HCT116 (cell line): ENCODE measurements at regions not wholly inside any gene's neighbourhood (a gene's known extent, or its start where the extent isn't known, plus 50 kb on each side); places are given as distances from the start of the nearest gene placed in this dataset.

Source experiments
- ATAC-seq: fragments of 200-7000 bp; cut with Tn5 transposase; 2 replicates; pipeline ENCODE4 v1.9.1; 2020; ENCODE audit warnings: mild to moderate bottlenecking, moderate library complexity
- BruUV-seq: library from RNA; stranded (reverse); fragments of 400-500 nt; replicated peaks from 2 replicates; lab custom pipeline; 2021; lab: Mats Ljungman, UMichigan
- CTCF ChIA-PET: fragments of 300-600 bp; sonication (Branson Sonifier 250); formaldehyde crosslinking; loops from one replicate; lab custom pipeline; 2021; ENCODE audit warnings: antibody characterized with exemption; lab: Charles Lee
- POLR2A ChIA-PET: fragments of 300-600, 350-600 bp; sonication (Branson Sonifier 250); formaldehyde crosslinking; loops from one replicate; lab custom pipeline; 2021; ENCODE audit warnings: antibody characterized with exemption; lab: Charles Lee
- RAD21 ChIA-PET, 2 experiments: fragments of 300-600 bp; sonication (Branson Sonifier 250); formaldehyde crosslinking; loops; one replicate each; lab custom pipeline; 2023; ENCODE audit warnings: low total read pairs in 2 of 2; ENCODE audit not compliant: uncharacterized antibody in 2 of 2, unreplicated experiment in 2 of 2, low non-redundant PET in 1 of 2; lab: Charles Lee
- DNase-seq: peaks from one replicate; pipeline ENCODE4 v3.0.0-alpha.2; 2010; ENCODE audit warnings: low read depth, low spot score
- H2AFZ ChIP-seq: fragments of 200-600 bp; shearing (Covaris generic), sonication (generic); 2 replicates; pipeline ENCODE4 v1.6.1; 2017; ENCODE audit warnings: low read depth, mixed run types, mixed read lengths, antibody characterized with exemption, low read length; ENCODE audit not compliant: poor library complexity, severe bottlenecking
- H3K27ac ChIP-seq: 2 replicates; pipeline ENCODE4 v1.5.1; 2012; ENCODE audit warnings: low read depth, low read length
- H3K27me3 ChIP-seq: fragments of 200-600 bp; sonication (generic); 2 replicates; pipeline ENCODE4 v1.6.1; 2016; ENCODE audit warnings: mixed run types, low read length, mixed read lengths; ENCODE audit not compliant: insufficient read depth
- H3K36me3 ChIP-seq, 2 experiments: fragments of 200-500 bp in 1 of 2; fragments of 200-600 bp in 1 of 2; sonication (Bioruptor generic) in 1 of 2; sonication (generic) in 1 of 2; 2 replicates each; pipeline versions ENCODE4 v1.5.1 to v1.6.1; 2014 to 2016; ENCODE audit warnings: low read length in 2 of 2, inconsistent platforms in 1 of 2, mixed read lengths in 1 of 2, mixed run types in 1 of 2; ENCODE audit not compliant: insufficient read depth in 2 of 2, control insufficient read depth in 1 of 2
- H3K4me1 ChIP-seq, 2 experiments: fragments of 200-600 bp in 1 of 2; sonication (generic) in 1 of 2; 2 replicates each; pipeline versions ENCODE4 v1.5.1 to v1.6.1; 2012 to 2017; ENCODE audit warnings: low read length in 2 of 2, inconsistent platforms in 1 of 2, mild to moderate bottlenecking in 1 of 2, mixed read lengths in 1 of 2, mixed run types in 1 of 2, moderate library complexity in 1 of 2; ENCODE audit not compliant: insufficient read depth in 2 of 2, control insufficient read depth in 1 of 2
- H3K4me2 ChIP-seq: fragments of 200-600 bp; sonication (generic); 2 replicates; pipeline ENCODE4 v1.6.1; 2017; ENCODE audit warnings: mixed run types, low read length, mixed read lengths
- H3K4me3 ChIP-seq, 2 experiments: fragments of 200-600 bp in 1 of 2; sonication (generic) in 1 of 2; replicated peaks in 1 of 2; 2 replicates each; pipeline ENCODE4 v1.5.1; 2011 to 2016; ENCODE audit warnings: low read length in 2 of 2, control low read depth in 1 of 2, low read depth in 1 of 2, mild to moderate bottlenecking in 1 of 2, mixed read lengths in 1 of 2, mixed run types in 1 of 2
- H3K79me2 ChIP-seq: fragments of 200-600 bp; sonication (generic); 2 replicates; pipeline ENCODE4 v1.6.1; 2017; ENCODE audit warnings: mild to moderate bottlenecking, mixed run types, low read length, moderate library complexity, mixed read lengths; ENCODE audit not compliant: insufficient read depth
- H3K9ac ChIP-seq: fragments of 200-600 bp; sonication (generic); 2 replicates; pipeline ENCODE4 v1.6.1; 2016; ENCODE audit warnings: low read length, mixed read lengths
- H3K9me2 ChIP-seq: fragments of 200-600 bp; sonication (generic), shearing (Covaris generic); 2 replicates; pipeline ENCODE4 v1.6.1; 2017; ENCODE audit warnings: mixed run types, mild to moderate bottlenecking, moderate library complexity; ENCODE audit not compliant: insufficient read depth
- H3K9me3 ChIP-seq, 2 experiments: fragments of 200-500 bp in 1 of 2; fragments of 200-600 bp in 1 of 2; sonication (Bioruptor generic) in 1 of 2; sonication (generic) in 1 of 2; 2 replicates each; pipeline ENCODE4 v1.6.1; 2014 to 2017; ENCODE audit warnings: low read length in 2 of 2, mixed read lengths in 2 of 2, inconsistent platforms in 1 of 2, low read depth in 1 of 2, mild to moderate bottlenecking in 1 of 2, mixed run types in 1 of 2, moderate library complexity in 1 of 2; ENCODE audit not compliant: control insufficient read depth in 1 of 2, insufficient read depth in 1 of 2
- H4K20me1 ChIP-seq: fragments of 200-600 bp; sonication (generic), shearing (Covaris generic); 2 replicates; pipeline ENCODE4 v1.6.1; 2017; ENCODE audit warnings: mixed run types, mild to moderate bottlenecking, moderate library complexity; ENCODE audit not compliant: insufficient read depth
- CBX3 ChIP-seq: IDR thresholded peaks from 2 replicates; pipeline ENCODE4 v1.6.1; 2012; ENCODE audit warnings: low read depth
- EZH2 ChIP-seq: fragments of 200-600 bp; sonication (generic); IDR thresholded peaks from 2 replicates; pipeline ENCODE4 v1.6.1; 2017; ENCODE audit warnings: antibody characterized with exemption, mixed run types
- FOSL1 ChIP-seq: IDR thresholded peaks from 2 replicates; pipeline ENCODE4 v1.6.1; 2012; ENCODE audit warnings: low read depth
- POLR2AphosphoS5 ChIP-seq: IDR thresholded peaks from 2 replicates; pipeline ENCODE4 v1.6.1; 2011; ENCODE audit warnings: mild to moderate bottlenecking, low read depth, low read length, moderate library complexity
- RAD21 ChIP-seq: IDR thresholded peaks from 2 replicates; pipeline ENCODE4 v1.6.1; 2012; ENCODE audit warnings: low read depth, mild to moderate bottlenecking
- SP1 ChIP-seq: IDR thresholded peaks from 2 replicates; pipeline ENCODE4 v1.6.1; 2012; ENCODE audit warnings: low read depth
- SRF ChIP-seq: IDR thresholded peaks from 2 replicates; pipeline ENCODE4 v1.6.1; 2012; ENCODE audit warnings: low read depth
- TCF7L2 ChIP-seq: IDR thresholded peaks from 2 replicates; pipeline ENCODE4 v1.7.0; 2011; ENCODE audit warnings: borderline replicate concordance, inconsistent platforms; ENCODE audit not compliant: insufficient read depth, insufficient read length; ENCODE audit errors: extremely low read depth
- YY1 ChIP-seq: IDR thresholded peaks from 2 replicates; pipeline ENCODE4 v1.6.1; 2011; ENCODE audit warnings: low read length, low read depth, moderate library complexity, mild to moderate bottlenecking; ENCODE audit not compliant: insufficient replicate concordance; ENCODE audit errors: extremely low read depth
- intact Hi-C: fragments of 100-400 bp; cut with micrococcal nuclease; formaldehyde crosslinking; loops from 2 replicates; pipeline ENCODE4 v1.10.0; 2022
- TF ChIP-seq, protein P1 (sequence below): IDR thresholded peaks from 2 replicates; pipeline ENCODE4 v1.6.1; 2012

DNA sequence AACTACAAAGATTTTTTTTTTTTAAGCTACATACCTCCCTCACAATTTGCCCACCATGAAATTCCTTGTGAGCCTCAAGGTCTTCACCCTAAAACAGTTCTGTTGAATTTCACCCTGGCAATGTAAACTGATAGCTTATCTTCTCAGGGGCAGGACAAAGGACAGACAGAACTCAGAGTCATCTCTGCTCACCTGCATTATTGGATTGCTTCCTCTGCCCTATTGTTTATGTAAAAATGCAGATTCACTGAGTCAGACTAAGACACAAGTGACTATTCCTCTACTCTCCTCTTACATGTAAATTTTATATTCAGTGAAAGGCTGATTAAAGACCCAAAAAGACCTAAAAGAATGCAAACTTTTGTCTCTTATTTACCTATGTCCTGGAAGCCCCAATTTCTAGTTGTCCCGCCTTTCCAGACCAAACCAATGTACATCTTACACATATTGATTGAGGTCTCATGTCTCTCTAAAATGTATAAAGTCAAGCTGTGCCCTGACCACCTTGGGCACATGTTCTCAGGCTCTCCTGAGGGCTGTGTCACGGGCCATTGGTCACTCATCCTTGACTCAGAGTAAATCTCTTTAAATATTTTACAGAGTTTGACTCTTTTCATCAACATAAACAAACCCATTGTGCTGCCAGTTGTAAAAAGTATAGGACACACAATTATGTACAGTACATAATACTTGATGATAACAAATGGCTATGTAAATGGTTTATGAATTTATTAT lies 440.2 kb downstream of the HTR7 start:
- H3K27ac ChIP-seq: no peak overlapping the region
- no peaks in the 10 kb centered on the region for H3K36me3 ChIP-seq
- POLR2A ChIA-PET: no interaction called here
- no peaks in the 10 kb centered on the region for H3K9me3 ChIP-seq
- H3K4me1 ChIP-seq: peaks cover 0 to 9% of the 10 kb centered on the region in 2 experiments; a peak in 1 of 4 replicates
- no peak overlapping the region for H3K4me3 ChIP-seq
- H3K9ac ChIP-seq: no peak overlapping the region
- ATAC-seq (no peak), DNase-seq (no peak)
- H2AFZ ChIP-seq: peak overlapping the region; percentile 33
- RAD21 ChIA-PET: no interaction called here
- no TSS peak for BruUV-seq
- no peak overlapping the region for H3K4me2 ChIP-seq
- CTCF ChIA-PET: no interaction called here
- no peak for TF ChIP-seq TCF7L2
- no peak for TF ChIP-seq EZH2
- no peak for TF ChIP-seq SRF
- TF ChIP-seq YY1: no peak
- TF ChIP-seq POLR2AphosphoS5: no peak
- no peak for TF ChIP-seq SP1
- TF ChIP-seq RAD21: no peak
- TF ChIP-seq CBX3: no peak
- TF ChIP-seq, protein P1, sequence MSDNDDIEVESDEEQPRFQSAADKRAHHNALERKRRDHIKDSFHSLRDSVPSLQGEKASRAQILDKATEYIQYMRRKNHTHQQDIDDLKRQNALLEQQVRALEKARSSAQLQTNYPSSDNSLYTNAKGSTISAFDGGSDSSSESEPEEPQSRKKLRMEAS: no peak
- no peak for TF ChIP-seq FOSL1
- H4K20me1 ChIP-seq: no peaks in the 10 kb centered on the region
- no peaks in the 10 kb centered on the region for H3K9me2 ChIP-seq
- no peaks in the 10 kb centered on the region for H3K27me3 ChIP-seq
- intact Hi-C loops: no loop called here
- H3K79me2 ChIP-seq: no peaks in the 10 kb centered on the region
